B cell (primary cell): ENCODE measurements at regions not wholly inside any gene's neighbourhood (a gene's known extent, or its start where the extent isn't known, plus 50 kb on each side); places are given as distances from the start of the nearest gene placed in this dataset.

Experiments
- ATAC-seq: fragments of 200-7000 bp; cut with Tn5 transposase; one replicate; pipeline ENCODE4 v1.10.0; 2021; ENCODE audit warnings: low read depth, mild to moderate bottlenecking, moderate number of reproducible peaks, moderate library complexity
- CTCF ChIA-PET: fragments of 350-600 bp; sonication (Branson Sonifier 250); formaldehyde crosslinking; loops from one replicate; lab custom pipeline; 2021; ENCODE audit warnings: antibody characterized with exemption, inconsistent platforms; lab: Charles Lee
- POLR2A ChIA-PET: fragments of 350-600 bp; sonication (Branson Sonifier 250); formaldehyde crosslinking; loops from one replicate; lab custom pipeline; 2021; ENCODE audit warnings: antibody characterized with exemption; lab: Charles Lee
- DNase-seq: peaks from one replicate; pipeline ENCODE4 v3.0.0; 2013
- H2AFZ ChIP-seq: 2 replicates; pipeline ENCODE4 v1.6.1; 2012; ENCODE audit warnings: mild to moderate bottlenecking, low read depth, low read length; ENCODE audit not compliant: insufficient read depth, poor library complexity, severe bottlenecking
- H3K27ac ChIP-seq, 2 donors: 1 replicate in 1 of 2; 2 replicates in 1 of 2; pipeline ENCODE4 v1.5.1; 2012 to 2013; ENCODE audit warnings: low read length in 2 of 2, mild to moderate bottlenecking in 2 of 2, moderate library complexity in 1 of 2
- H3K27me3 ChIP-seq, 4 experiments: fragments of 200-600 bp in 1 of 4; sonication (generic) in 1 of 4; replicated peaks in 1 of 4; 1 replicate in 2 of 4; 2 replicates in 2 of 4; pipeline versions ENCODE4 v1.6.1 to v1.7.0; 2013 to 2016; ENCODE audit warnings: low read length in 3 of 4, mild to moderate bottlenecking in 2 of 4, mixed read lengths in 1 of 4, moderate library complexity in 1 of 4; ENCODE audit not compliant: insufficient read depth in 4 of 4, control insufficient read depth in 3 of 4; ENCODE audit errors: control extremely low read depth in 1 of 4
- H3K36me3 ChIP-seq, 2 experiments: replicated peaks in 1 of 2; 1 replicate in 1 of 2; 2 replicates in 1 of 2; pipeline versions ENCODE4 v1.6.1 to v1.7.1; 2013; ENCODE audit warnings: low read length in 1 of 2; ENCODE audit not compliant: insufficient read depth in 2 of 2, control insufficient read depth in 1 of 2; ENCODE audit errors: control extremely low read depth in 1 of 2, extremely low read depth in 1 of 2
- H3K4me1 ChIP-seq, 2 donors: fragments of 200-600 bp in 1 of 2; sonication (generic) in 1 of 2; 1 replicate in 1 of 2; 2 replicates in 1 of 2; pipeline versions ENCODE4 v1.5.1 to v1.6.1; 2013 to 2017; ENCODE audit warnings: low read length in 2 of 2; ENCODE audit not compliant: control insufficient read depth in 2 of 2, insufficient read depth in 2 of 2
- H3K4me2 ChIP-seq: replicated peaks from 2 replicates; pipeline ENCODE3; 2012; ENCODE audit warnings: mild to moderate bottlenecking, low read depth, low read length; ENCODE audit not compliant: poor library complexity, severe bottlenecking
- H3K4me3 ChIP-seq, 5 experiments: fragments of 200-600 bp in 1 of 5; sonication (generic) in 1 of 5; 1 replicate in 3 of 5; 2 replicates in 2 of 5; pipeline versions ENCODE4 v1.5.1 to v1.7.0; 2011 to 2016; ENCODE audit warnings: low read length in 4 of 5, mild to moderate bottlenecking in 4 of 5, low read depth in 2 of 5, control low read depth in 1 of 5, moderate library complexity in 1 of 5; ENCODE audit not compliant: insufficient read depth in 1 of 5; ENCODE audit errors: control extremely low read depth in 1 of 5, extremely low read depth in 1 of 5
- H3K79me2 ChIP-seq: fragments of 200-600 bp; sonication (generic); one replicate; pipeline ENCODE4 v1.6.0; 2016; ENCODE audit warnings: low read length; ENCODE audit not compliant: control insufficient read depth, insufficient read depth
- H3K9ac ChIP-seq: fragments of 200-600 bp; sonication (generic); 2 replicates; pipeline ENCODE4 v1.6.1; 2017; ENCODE audit warnings: mild to moderate bottlenecking, low read length, moderate library complexity
- H3K9me3 ChIP-seq, 3 donors: one replicate each; pipeline versions ENCODE4 v1.6.1 to v1.7.1; 2013; ENCODE audit warnings: low read length in 2 of 3; ENCODE audit not compliant: control insufficient read depth in 2 of 3, insufficient read depth in 1 of 3; ENCODE audit errors: control extremely low read depth in 1 of 3
- H4K20me1 ChIP-seq: 2 replicates; pipeline ENCODE4 v1.6.0; 2012; ENCODE audit warnings: mild to moderate bottlenecking, low read length; ENCODE audit not compliant: insufficient read depth, control insufficient read depth, poor library complexity, severe bottlenecking
- H3K27ac Mint-ChIP-seq: one replicate; pipeline ENCODE4 v1.8.0; 2021; ENCODE audit warnings: mixed read lengths
- H3K27me3 Mint-ChIP-seq: one replicate; pipeline ENCODE4 v1.8.0; 2021; ENCODE audit warnings: mixed read lengths
- H3K4me1 Mint-ChIP-seq: one replicate; pipeline ENCODE4 v1.8.0; 2021; ENCODE audit warnings: mixed read lengths
- H3K4me3 Mint-ChIP-seq: one replicate; pipeline ENCODE4 v1.8.0; 2021; ENCODE audit warnings: mixed read lengths
- H3K9me3 Mint-ChIP-seq: one replicate; pipeline ENCODE4 v1.8.0; 2022; ENCODE audit warnings: mixed read lengths; ENCODE audit not compliant: insufficient read depth
- CTCF ChIP-seq: fragments of 200-600 bp; IDR thresholded peaks from one replicate; pipeline ENCODE4 v1.8.0; 2022; ENCODE audit warnings: antibody characterized with exemption, mild to moderate bottlenecking
- EZH2 ChIP-seq: IDR thresholded peaks from 2 replicates; pipeline ENCODE4 v1.6.1; 2012; ENCODE audit warnings: borderline replicate concordance, low read depth, mild to moderate bottlenecking, moderate library complexity, low read length; ENCODE audit not compliant: insufficient read depth, poor library complexity, severe bottlenecking
- WGBS: methylation state at CpG from one replicate; pipeline ENCODE4 v1.1.5; 2013; ENCODE audit warnings: missing lambda C conversion rate; ENCODE audit not compliant: insufficient coverage; 5-methylcytosine and 5-hydroxymethylcytosine counted together
- intact Hi-C: fragments of 100-400 bp; cut with micrococcal nuclease; formaldehyde crosslinking; loops from one replicate; pipeline ENCODE4 v1.10.0; 2022

GRCh38 chr6:9085054-9085708 is 649.8 kb upstream of the SLC35B3 start:
- Histone ChIP-seq H3K4me1 (no peaks in the 10 kb centered on the region), H3K79me2 (no peaks in the 10 kb centered on the region), H3K27me3 (no peaks in the 10 kb centered on the region), H3K4me2 (no peak overlapping the region), H3K36me3 (no peaks in the 10 kb centered on the region), H3K9ac (no peak overlapping the region), H3K27ac (no peak overlapping the region), H4K20me1 (no peaks in the 10 kb centered on the region), H3K4me3 (no peak overlapping the region), H2AFZ (no peak overlapping the region), H3K9me3 (no peaks in the 10 kb centered on the region)
- Mint-ChIP-seq H3K9me3 (no peaks in the 10 kb centered on the region), H3K4me3 (no peak overlapping the region), H3K27me3 (no peaks in the 10 kb centered on the region), H3K4me1 (no peaks in the 10 kb centered on the region), H3K27ac (no peak overlapping the region)
- no peak for TF ChIP-seq CTCF
- TF ChIP-seq EZH2, result no peak
- ChIA-PET CTCF (no interaction called here), POLR2A (no interaction called here)
- DNase-seq (no peak), ATAC-seq (no peak)
- WGBS, result no CpG with 5 or more reads among the region's 3 CpGs
- intact Hi-C loops, result no loop called here

GRCh38 chr6:9083108-9083507 is 647.8 kb upstream of the SLC35B3 start:
- intact Hi-C loops, result no loop called here
- ATAC-seq, result no peak
- Histone ChIP-seq H3K27me3 (no peaks in the 10 kb centered on the region), H3K79me2 (no peaks in the 10 kb centered on the region), H3K9ac (no peak overlapping the region), H3K36me3 (no peaks in the 10 kb centered on the region), H3K4me1 (no peaks in the 10 kb centered on the region), H4K20me1 (no peaks in the 10 kb centered on the region), H3K4me2 (no peak overlapping the region), H2AFZ (no peak overlapping the region), H3K4me3 (no peak overlapping the region), H3K27ac (no peak overlapping the region), H3K9me3 (no peaks in the 10 kb centered on the region)
- DNase-seq, result no peak
- TF ChIP-seq CTCF (no peak), EZH2 (no peak)
- Mint-ChIP-seq H3K4me1 (no peaks in the 10 kb centered on the region), H3K27ac (no peak overlapping the region), H3K27me3 (no peaks in the 10 kb centered on the region), H3K4me3 (no peak overlapping the region), H3K9me3 (peaks cover 2% of the 10 kb centered on the region)
- POLR2A ChIA-PET, result no interaction called here
- WGBS, result no CpG with 5 or more reads among the region's 2 CpGs
- CTCF ChIA-PET, result no interaction called here
